Medulla oblongata (tissue), 1 donor: ENCODE measurements at regions not wholly inside any gene's neighbourhood (a gene's known extent, or its start where the extent isn't known, plus 50 kb on each side); places are given as distances from the start of the nearest gene placed in this dataset.

Experiments
- DNase-seq: peaks from one replicate; pipeline ENCODE4 v3.0.0-alpha.2; 2015; ENCODE audit errors: extremely low spot score

DNA sequence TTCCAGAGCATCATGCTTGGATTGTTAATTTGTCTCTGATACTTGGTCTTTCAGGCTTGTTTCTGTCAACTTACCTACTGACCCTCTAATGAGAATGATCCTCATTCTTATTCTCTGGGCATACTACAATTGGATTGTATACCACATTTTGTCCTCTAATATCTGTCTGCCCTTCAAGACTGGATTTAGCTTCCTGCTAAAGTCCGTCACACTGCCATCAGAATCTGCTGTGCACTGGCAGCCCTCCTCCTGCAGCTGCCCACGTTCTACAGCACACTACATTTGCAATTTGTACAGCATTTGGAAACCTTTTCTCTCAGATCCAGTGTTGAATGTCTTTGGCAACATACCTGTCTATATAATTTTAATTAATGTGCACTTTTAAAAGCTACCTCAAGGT is 183.1 kb downstream of the ZNF330 start:
- DNase-seq = no peak

DNA sequence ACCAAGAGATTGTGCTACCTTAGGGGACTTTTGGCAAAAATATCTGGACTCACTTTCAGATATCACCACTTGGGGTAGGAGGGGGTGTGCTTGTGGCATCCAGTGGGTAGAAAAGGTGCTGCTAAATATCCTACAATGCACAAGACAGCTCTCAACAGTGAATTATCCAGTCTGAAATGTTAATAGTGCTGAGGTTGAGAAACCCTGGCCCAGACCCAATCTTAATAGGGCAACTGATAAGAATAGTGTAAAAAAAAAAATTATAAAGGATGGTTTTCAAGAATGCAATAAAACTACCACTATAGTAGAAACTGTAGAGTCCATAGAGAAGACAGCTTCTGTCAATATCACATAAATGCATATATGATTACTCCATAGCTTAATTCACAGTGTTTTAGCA is 185.5 kb downstream of the ZNF330 start:
- DNase-seq = no peak

DNA sequence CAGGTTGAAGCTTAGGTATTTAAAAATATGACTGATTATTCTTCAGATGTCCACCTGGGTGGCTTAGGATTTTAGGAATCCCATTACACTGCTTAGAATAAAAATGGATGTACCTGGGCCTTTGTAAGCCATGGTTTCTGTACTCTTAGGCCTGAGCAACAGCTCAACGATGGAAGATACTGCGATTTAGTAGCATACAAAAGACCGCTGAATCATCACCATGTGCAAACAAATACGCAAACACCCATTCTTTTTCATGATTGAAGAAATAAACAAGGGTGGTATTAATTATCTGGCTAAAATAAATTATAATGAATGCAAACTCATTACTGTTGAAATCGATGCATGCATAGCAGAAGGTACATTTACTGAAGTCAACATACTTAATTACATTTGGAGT is 188.9 kb downstream of the ZNF330 start:
- DNase-seq = no peak

DNA sequence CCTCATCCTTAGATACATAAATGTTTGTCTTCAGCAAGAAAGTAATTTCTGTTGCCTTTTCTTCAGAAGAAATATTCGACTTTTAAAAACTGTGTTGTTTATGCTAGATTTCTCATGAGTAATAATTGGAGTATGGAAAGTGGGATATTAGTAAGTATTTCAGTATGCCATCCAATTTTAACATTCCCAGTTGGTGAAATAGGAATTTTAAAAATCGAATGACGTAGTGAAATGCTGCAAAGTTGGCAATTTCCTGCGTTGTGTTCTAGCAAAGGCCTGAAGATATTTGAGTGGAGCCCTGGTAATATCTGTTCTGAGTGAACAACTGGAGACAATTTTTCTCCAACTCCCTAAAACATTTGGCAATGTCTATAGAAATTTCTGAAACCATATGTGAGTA is 190.1 kb downstream of the ZNF330 start:
- no peak for DNase-seq

DNA sequence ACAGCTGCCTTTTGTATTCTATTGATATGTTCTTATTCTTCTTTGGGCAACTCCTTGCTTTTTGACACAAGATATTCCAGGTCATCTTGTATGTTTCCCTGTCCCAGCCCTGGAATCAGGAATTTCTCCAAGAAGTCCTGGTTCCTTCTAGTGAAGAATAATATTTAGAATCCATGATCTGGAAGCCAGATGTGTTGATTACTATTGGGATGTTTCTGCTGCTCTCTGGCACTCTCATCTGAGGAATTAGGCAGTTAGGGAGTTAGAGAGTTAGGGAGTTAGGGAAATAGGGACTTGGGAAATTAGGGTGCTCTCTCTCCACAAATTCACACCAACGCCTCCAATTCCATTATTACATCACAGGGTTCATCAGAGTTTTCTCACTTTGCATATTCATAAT is 191.2 kb downstream of the ZNF330 start:
- no peak for DNase-seq

DNA sequence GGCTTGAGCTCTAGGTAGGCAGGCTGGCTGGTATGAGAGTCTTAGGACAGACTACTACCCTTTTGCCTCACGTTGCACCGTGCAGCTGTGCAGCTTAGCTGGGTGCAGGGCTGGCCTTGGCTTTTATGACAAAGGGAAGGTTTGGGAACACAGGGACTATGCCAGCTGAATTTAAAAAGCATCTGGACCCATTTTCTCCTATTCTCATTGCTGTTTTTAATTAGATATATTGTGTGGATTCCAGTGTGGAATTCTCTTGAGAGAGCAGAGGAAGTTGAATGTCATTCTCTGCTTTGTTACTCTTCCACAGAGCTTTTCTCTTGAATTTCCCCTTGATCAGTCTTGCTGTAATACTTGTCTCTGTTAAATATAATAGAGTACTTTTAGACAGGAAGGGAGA is 192.7 kb downstream of the ZNF330 start:
- no peak for DNase-seq

DNA sequence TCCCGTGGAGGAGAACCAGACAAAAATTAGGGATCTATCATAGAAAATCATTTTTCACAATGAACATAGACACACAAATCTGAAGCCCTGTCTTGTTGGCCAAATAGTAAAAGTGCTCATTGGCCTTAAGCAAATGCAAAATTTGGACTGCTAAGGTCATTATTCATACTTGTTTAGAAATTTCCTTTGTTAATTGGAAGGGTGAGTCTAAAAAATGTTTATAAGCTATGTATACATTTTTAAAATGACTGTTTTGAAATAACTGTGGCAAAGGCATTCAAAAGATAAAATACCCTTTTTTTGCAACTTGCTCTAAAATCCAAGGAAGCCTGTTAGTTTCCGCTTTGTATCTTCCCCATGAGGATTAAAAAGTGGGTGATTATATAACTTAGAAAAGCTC is 195.0 kb downstream of the ZNF330 start:
- no peak for DNase-seq

DNA sequence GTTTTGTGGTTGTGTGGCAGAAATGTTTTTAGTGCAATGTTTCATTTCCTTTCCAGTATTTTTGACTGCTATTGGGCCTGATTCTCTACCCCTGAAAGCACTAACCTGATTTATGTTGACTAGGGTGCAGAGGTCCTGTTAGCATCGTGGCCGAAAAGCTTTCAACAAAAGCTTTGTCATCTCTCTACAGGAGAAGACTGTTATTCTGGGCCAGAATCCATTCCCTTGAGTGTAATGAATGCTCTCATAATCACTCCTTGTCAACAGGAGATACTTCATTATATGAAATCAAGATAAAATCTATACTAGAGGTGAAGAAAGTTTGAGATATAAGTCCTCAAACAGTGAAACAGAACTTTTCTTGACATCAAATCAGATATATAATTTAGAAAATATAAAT is 195.5 kb downstream of the ZNF330 start:
- no peak for DNase-seq

DNA sequence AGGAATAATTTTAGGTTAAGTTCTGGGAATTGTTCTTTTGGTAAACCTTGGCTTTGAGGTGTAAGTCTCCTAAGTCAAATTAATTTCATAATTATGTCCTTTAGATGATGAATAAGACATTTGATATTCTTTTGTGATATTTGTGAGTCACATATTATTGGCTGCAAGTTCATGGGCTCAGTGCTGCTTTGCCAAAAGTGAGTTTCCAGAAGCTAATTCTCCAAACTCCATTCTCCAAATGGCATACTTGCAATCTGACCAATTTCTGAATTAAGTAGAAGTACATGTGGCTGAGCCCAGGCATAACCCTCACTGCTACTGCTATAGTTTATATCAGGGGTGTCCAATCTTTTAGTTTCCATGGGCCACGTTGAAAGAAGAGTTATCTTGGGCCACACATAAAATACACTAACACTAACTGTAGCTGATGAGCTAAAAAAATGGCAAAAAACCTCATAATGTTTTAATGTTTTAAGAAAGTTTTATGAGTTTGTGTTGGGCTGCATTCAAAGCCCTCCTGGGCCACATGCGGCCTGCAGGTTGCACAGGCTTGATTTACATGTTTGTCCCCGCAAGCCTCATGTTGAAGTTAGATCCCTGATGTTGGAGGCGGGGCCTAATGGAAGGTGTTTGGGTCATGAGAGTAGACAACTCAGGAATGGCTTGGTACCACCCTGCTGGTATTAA is 196.1 kb downstream of the ZNF330 start:
- no peak for DNase-seq

DNA sequence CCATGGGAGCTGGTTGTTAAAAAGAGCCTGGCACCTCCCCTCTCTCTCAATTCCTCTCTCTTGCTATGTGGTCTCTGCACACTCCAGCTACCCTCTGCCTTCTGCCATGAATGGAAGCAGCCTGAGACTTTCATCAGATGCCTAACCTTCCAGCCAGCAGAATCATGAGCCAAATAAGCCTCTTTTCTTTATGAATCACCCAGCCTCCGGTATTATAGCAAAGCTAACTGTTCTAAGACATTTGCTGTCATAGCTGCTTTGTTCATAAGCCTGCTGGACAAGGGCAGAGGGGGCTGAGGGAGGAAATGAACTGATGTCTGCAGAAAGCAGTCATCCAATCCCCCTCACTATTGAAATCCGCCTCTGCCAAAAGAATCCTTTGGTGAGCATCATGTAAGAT is 196.7 kb downstream of the ZNF330 start:
- no peak for DNase-seq

DNA sequence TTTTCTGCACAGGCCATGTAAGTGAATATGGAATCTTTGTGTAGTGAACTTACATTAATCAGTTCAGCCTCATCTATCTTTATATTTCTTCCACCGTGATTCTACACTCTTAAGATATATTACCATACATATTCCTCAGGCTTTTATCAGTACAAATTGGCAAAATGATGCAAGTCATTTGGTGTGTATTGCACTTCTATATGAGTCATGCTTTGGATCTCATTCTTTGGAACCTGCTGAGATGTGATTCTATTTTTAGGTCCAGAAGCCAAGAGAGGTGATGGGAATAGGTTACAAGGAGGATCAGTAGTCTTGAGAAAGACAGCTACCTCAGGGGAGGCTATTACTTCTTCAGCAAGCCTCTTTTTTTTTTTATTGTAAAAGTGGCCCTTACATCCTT is 204.4 kb downstream of the ZNF330 start:
- DNase-seq = no peak

DNA sequence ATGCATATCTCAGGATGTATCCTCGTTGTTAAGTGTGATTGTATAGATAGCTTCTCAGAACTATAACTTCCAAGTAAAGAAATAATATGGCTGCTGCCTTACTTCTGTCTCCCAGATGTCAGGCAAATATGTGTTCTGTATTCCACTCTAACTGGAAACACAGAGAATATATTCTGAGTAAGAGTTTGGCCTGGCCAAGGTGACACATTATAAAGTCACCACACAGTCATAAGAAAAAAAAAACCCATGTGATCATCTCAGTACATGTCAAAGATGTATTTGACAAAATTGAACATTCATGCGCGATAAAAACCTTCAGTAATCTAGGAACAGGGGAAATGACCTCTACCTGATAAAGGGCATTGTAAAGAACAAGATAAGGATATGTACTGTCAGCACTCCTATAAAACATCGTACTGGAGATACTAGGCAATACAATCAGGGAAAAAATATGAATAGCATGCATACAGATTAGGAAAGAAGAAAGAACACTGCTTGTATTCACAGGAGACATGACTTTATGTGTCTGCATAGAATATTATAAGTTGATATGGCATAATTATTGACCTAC is 207.1 kb downstream of the ZNF330 start:
- no peak for DNase-seq

DNA sequence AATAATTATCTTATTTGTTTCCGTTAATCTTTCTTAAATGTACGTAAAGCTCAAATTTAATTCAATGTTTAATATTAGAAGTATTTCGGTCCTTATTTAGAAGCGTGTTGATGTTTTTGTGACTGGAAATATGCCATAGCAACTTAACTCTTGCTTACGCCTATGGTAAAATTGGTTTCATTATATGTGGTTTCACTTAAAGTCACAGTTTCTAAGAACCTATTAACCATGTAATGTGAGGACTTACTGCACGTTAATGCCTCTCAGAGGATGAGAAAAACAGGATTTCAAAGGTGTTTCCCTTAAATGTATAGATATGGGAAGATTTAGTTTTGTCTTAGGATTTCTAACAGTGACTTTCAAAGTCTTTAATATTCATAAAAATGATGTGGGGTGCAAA is 206.4 kb upstream of the IL15 start:
- DNase-seq = no peak

DNA sequence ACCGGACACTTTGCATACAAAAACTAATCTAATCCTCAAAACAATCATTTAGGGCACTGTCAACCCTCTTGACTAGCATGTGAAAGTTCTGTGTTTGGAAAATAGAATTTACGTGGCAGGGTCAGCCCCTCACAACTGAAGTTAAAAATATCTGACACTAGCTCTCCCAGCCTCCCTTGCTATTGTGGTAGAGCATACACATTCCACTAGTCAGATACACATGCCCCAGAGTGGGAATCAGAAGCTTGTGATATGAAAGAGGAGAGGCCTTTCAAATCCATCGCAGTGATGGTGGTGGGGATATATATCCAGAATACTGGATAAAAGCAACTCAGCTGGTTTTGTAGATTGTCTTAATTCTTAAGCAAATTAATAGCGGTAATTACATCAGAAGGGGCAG is 205.7 kb upstream of the IL15 start:
- DNase-seq = no peak

DNA sequence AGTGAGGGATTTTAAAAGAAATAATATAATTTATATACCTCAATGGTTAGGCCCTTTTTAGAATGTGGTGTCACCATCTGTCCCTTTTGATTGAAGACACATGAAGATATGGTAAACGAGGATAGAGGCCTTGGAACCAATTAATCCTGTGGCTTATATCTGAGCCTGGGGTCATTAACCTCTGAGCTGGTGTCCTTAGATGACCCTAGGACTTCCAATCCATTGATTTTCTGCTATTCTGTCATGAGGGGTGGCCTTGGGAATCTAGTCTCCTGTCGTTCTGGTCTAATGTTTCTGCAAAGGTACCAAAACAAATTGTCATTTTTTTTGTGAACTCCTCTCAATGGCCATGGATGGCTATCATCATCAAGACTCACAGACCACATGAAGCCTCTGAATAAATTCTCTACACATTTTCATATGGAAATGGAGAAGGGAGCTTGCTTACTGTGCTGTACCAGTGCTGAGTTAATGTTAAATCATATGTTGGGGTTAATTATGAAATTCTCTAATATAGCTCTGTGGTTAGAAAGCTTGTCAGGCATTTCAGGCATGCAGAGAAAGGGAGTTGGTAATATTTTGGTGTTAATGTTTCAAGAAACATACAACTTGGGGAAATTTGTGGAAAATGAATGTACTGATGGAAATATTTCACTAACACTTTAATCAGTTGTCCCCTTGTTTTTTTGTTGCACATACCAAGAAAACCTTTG is 204.2 kb upstream of the IL15 start:
- no peak for DNase-seq

DNA sequence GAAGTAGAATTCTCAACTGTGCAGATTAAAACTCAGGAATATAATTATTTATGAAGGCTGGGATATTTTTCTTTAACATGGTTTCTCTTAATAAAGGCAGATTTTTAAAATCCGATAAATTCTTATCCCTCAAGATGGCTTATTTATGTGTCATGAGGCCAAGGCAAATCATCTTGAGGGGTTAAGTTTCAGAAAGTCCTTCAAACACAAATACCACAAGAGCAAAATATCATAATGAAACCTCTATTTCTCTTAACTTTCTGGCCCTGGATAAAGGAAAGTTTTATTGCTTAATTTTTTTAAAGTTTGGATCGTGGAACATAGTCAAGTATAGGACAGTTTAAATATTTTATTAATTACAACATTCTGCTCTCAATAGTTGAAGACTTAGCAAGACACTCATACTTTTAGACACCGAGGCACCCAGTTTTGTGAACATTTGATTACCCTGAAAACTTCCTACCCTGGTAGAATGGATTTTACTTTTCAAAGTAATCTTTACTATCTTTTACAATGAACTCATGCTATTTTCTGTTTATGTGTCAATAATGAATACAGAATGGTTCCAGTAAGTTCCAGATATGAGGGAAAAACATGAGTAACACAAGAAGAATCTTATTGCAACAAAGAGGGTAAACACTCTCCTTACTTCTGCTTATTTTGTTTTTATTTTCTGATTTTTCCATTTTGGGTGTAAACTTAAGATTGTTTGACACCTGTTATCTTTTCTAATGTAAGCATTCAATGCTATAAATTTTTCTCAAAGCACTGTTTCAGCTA is 200.7 kb upstream of the IL15 start:
- DNase-seq = no peak

DNA sequence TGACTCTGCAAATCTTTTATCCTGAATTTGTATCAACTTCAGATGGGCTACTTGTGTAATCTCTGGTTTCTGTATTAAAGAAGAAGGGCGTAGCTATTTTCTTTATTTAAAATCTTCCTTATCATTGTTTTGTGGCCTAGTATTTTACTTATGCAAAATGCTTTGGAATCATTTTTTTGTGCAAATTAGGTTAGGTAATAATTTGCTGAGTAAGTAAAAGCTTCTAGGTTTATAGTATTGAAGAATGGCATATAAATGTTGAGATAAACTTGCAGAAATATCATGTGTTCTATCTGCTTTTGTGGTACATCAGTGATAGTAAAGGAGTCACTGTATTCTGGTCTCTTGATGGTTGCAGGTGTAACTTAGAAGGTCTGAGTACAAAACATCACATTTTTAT is 197.2 kb upstream of the IL15 start:
- DNase-seq = no peak

DNA sequence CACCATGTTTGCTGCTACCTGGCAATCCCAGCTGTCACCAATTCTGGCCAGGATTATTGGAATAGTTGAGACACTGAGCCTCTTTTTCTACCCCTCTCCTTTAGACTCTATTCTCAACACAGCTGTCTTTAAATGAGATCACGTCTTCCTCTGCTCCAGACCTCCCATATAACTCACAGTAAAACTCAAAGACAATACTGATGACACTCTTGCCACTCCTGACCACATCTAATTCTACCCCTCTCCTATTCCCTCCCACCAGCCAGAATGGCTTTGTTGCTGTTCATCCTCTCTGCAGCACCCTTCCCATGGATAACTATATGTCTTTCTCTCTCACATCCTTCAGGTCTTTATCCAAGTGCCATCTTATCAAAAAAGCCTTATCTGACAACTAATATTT is 188.6 kb upstream of the IL15 start:
- no peak for DNase-seq

DNA sequence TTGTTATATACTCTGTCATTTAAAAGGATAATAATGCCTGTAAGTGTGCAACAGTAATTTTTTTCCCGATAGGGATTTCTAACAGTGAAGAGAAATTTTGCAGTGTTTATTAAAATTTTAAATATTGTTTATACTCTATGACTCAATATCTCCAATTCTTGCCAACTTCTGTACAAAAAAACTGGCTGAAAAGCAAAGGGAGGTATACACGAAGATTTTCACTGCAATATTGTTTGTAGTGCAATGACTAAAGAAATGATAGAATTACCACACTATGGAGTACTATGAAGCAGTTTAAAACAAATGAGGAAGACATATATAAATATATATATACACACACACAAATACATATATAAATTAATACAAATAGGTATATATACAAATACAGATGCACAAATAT is 187.9 kb upstream of the IL15 start:
- no peak for DNase-seq

DNA sequence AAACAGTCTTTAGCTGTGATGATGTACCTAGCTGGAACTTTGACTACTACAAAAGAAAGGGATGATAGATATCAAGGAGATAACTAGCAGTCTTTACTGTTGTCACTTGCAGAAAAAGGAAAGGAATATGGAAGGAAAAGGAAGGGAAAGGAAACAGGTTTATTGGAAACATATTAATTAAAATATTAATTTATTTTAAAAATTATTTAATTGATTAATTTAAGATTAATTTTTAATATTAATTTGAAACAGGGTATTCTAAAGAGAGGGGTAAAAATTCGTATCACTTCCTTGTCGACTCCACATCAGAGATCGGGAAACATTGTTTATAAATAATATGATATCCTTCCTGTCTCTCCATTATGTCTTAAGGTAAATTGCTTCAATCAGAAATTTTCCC is 186.5 kb upstream of the IL15 start:
- DNase-seq = no peak

DNA sequence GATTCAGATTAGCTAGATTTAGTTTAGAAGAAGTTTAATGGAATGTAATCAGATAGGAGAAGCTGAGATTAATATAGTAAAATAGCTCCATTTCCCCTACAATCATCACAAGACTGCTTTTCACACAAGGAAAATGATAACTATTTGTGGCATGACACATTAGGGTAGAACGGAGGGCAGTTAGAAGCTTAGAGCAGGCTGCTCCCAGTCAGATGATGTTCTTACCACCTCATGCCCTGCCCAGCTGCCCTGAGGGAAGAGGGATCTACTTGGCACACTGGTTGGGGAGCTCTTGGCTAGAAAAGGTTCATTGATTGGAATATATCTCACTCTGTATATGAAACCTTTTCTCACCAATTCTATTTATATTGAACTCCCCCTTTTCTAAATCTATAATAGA is 180.7 kb upstream of the IL15 start:
- DNase-seq = no peak

DNA sequence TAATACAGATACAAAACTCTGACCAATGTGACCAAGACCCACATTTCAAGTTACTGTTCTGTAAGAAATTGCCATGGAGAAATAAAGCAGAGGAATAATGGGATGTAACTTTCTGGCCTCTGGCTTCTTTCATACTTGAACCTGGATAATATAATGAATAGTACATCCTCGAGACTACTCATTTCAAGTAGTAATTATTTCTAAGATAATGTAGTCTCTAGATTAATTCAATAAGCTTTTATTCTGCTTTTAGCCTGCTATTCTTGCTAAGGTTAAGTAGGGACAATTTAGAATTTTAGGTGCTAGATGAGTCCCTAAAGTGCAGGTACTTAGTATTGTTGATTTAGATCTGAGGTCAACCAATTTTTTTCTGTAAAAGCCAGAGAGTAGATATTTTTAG is 178.7 kb upstream of the IL15 start:
- no peak for DNase-seq

DNA sequence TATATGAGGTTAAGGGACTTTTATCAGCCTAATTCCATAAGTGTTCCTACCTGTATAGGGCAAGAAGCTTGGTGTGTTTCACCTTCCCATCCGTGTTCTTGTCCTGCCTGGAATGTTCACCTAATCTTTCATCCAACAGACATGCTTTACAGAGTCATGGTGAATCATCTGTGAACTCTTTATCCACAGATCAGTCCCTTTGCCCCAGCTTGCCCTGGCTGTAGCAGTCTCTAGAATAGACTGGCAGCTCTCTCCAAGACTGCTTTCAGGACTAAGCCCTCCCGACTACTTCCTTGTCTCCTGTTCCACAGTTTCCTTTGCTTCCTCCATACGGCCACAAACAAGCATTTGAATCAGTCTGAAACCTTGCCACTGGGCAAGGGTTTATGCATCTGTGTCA is 177.9 kb upstream of the IL15 start:
- DNase-seq = no peak
